Panc1 (cell line): ENCODE measurements at regions not wholly inside any gene's neighbourhood (a gene's known extent, or its start where the extent isn't known, plus 50 kb on each side); places are given as distances from the start of the nearest gene placed in this dataset.

ENCODE experiments used
- ATAC-seq: fragments of 200-7000 bp; cut with Tn5 transposase; 2 replicates; pipeline ENCODE4 v1.9.1; 2020; ENCODE audit warnings: mild to moderate bottlenecking, moderate library complexity
- BruUV-seq: library from RNA; stranded (reverse); fragments of 400-500 nt; replicated peaks from 2 replicates; lab custom pipeline; 2021; lab: Mats Ljungman, UMichigan
- CTCF ChIA-PET: fragments of 300-600 bp; sonication (Branson Sonifier 250); formaldehyde crosslinking; loops from one replicate; lab custom pipeline; 2022; ENCODE audit warnings: antibody characterized with exemption; lab: Charles Lee
- POLR2A ChIA-PET: fragments of 300-600 bp; sonication (Branson Sonifier 250); formaldehyde crosslinking; loops from one replicate; lab custom pipeline; 2022; ENCODE audit warnings: antibody characterized with exemption; lab: Charles Lee
- DNase-seq: peaks from one replicate; pipeline ENCODE4 v3.0.0-alpha.2; 2010; ENCODE audit warnings: low read depth, low spot score
- H3K27ac ChIP-seq: 2 replicates; pipeline ENCODE4 v1.5.1; 2011; ENCODE audit warnings: mild to moderate bottlenecking, low read length, inconsistent platforms
- H3K27me3 ChIP-seq: fragments of 200-500 bp; sonication (Bioruptor generic); 2 replicates; pipeline ENCODE4 v1.6.0; 2014; ENCODE audit warnings: low read length, inconsistent platforms; ENCODE audit not compliant: control insufficient read depth, insufficient read depth
- H3K36me3 ChIP-seq: fragments of 200-500 bp; sonication (Bioruptor generic); 2 replicates; pipeline ENCODE4 v1.5.1; 2014; ENCODE audit warnings: inconsistent platforms, mild to moderate bottlenecking, low read length, moderate library complexity; ENCODE audit not compliant: control insufficient read depth, insufficient read depth
- H3K4me1 ChIP-seq: 2 replicates; pipeline ENCODE4 v1.5.1; 2011; ENCODE audit warnings: inconsistent platforms, mild to moderate bottlenecking, low read length, moderate library complexity; ENCODE audit not compliant: control insufficient read depth, insufficient read depth
- H3K4me3 ChIP-seq, 2 experiments: 2 replicates each; pipeline ENCODE4 v1.5.1; 2011 to 2012; ENCODE audit warnings: low read depth in 2 of 2, low read length in 2 of 2, mild to moderate bottlenecking in 2 of 2, inconsistent platforms in 1 of 2, moderate library complexity in 1 of 2
- H3K9me3 ChIP-seq: fragments of 200-500 bp; sonication (Bioruptor generic); 2 replicates; pipeline ENCODE4 v1.5.1; 2014; ENCODE audit warnings: low read depth, mild to moderate bottlenecking, inconsistent platforms, low read length, moderate library complexity; ENCODE audit not compliant: control insufficient read depth, insufficient read depth
- CTCF ChIP-seq: fragments of 450-650 bp; IDR thresholded peaks from 2 replicates; pipeline ENCODE4 v1.5.1; 2017; ENCODE audit warnings: mild to moderate bottlenecking
- POLR2AphosphoS5 ChIP-seq: IDR thresholded peaks from 2 replicates; pipeline ENCODE4 v1.6.1; 2012; ENCODE audit warnings: mild to moderate bottlenecking, low read depth, low read length, moderate library complexity
- REST ChIP-seq, 2 experiments: IDR thresholded peaks; 2 replicates each; pipeline ENCODE4 v1.6.1; 2011 to 2012; ENCODE audit warnings: low read depth in 2 of 2, control low read depth in 1 of 2, low read length in 1 of 2, mild to moderate bottlenecking in 1 of 2, moderate library complexity in 1 of 2; ENCODE audit not compliant: insufficient read depth in 1 of 2
- SIN3A ChIP-seq: IDR thresholded peaks from 2 replicates; pipeline ENCODE4 v1.6.1; 2012; ENCODE audit warnings: low read depth, mild to moderate bottlenecking, low read length, moderate library complexity, borderline replicate concordance; ENCODE audit not compliant: insufficient read depth
- TCF7L2 ChIP-seq: IDR thresholded peaks from 2 replicates; pipeline ENCODE4 v1.6.1; 2011; ENCODE audit warnings: mild to moderate bottlenecking, low read depth, low read length, inconsistent platforms
- in situ Hi-C: cut with HindIII; loops from 2 replicates; pipeline ENCODE4 v1.10.0; 2016; ENCODE audit warnings: low sequenced_read_pairs, low pct_unique_long_range_greater_than_20kb
- intact Hi-C: fragments of 100-400 bp; cut with micrococcal nuclease; formaldehyde crosslinking; loops from one replicate; pipeline ENCODE4 v1.10.0; 2022; ENCODE audit not compliant: unreplicated experiment

DNA sequence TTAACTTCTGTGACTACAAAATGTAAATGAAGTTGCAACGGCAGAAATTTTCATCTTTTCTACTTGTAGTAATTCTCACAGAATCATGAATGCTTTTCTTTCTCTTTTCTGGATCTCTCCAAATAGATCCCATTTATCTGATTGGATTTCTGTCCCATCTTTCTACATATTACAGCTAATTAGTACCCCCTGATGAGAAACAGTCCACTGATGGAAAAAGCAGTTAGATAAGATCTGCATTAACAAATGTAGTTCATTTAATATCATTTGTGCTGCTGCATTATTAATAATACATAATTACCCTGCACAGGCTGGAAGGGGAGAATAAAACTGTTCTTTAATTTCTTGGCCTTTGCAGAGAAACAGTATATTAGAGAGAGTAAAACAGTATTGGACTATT, 289.3 kb downstream of the TTLL7 start:
- no peak overlapping the region for H3K27ac ChIP-seq
- BruUV-seq, result no TSS peak
- no peak for DNase-seq
- intact Hi-C loops (no loop called here), in situ Hi-C loops (no loop called here)
- H3K4me3 ChIP-seq, result no peak overlapping the region
- TF ChIP-seq POLR2AphosphoS5, result no peak
- no peak for TF ChIP-seq REST (IDR thresholded peaks at IDR 0.05; ENCODE audit: insufficient read depth in 1 of 2, low read depth in 2 of 2, low read length in 1 of 2)
- TF ChIP-seq CTCF, result no peak
- TF ChIP-seq SIN3A, result no peak
- TF ChIP-seq TCF7L2, result no peak
- no peaks in the 10 kb centered on the region for H3K4me1 ChIP-seq
- ChIA-PET POLR2A (no interaction called here), CTCF (no interaction called here)
- ATAC-seq, result no peak
- no peaks in the 10 kb centered on the region for H3K9me3 ChIP-seq
- H3K27me3 ChIP-seq, result peaks cover 5% of the 10 kb centered on the region; the same call in 1 of the 2 replicates
- no peaks in the 10 kb centered on the region for H3K36me3 ChIP-seq

- Histone ChIP-seq H3K9me3 (no peaks in the 10 kb centered on the region), H3K36me3 (no peaks in the 10 kb centered on the region), H3K4me1 (no peaks in the 10 kb centered on the region), H3K4me3 (no peak overlapping the region), H3K27me3 (peaks cover 5% of the 10 kb centered on the region; the same call in 1 of the 2 replicates), H3K27ac (no peak overlapping the region)
- intact Hi-C loops, result no loop called here
- TF ChIP-seq POLR2AphosphoS5 (no peak), REST (IDR thresholded peaks at IDR 0.05; ENCODE audit: insufficient read depth in 1 of 2, low read depth in 2 of 2, low read length in 1 of 2) (no peak), SIN3A (no peak), TCF7L2 (no peak), CTCF (no peak)
- no peak for ATAC-seq
- CTCF ChIA-PET, result no interaction called here
- DNase-seq, result no peak
- no TSS peak for BruUV-seq
- POLR2A ChIA-PET, result no interaction called here
- in situ Hi-C loops, result no loop called here
Observed at GRCh38 chr1:83706354-83706938, 292.5 kb downstream of the TTLL7 start.
